Activated B cell treated with CpG ODN at 0.5 μM for 24 hours (primary cell): ENCODE measurements at regions not wholly inside any gene's neighbourhood (a gene's known extent, or its start where the extent isn't known, plus 50 kb on each side); places are given as distances from the start of the nearest gene placed in this dataset.
"Not testable (repeated sequence)": the region's sequence is repeated elsewhere in the genome, so short reads cannot be mapped to it uniquely, and the experiment has no call there.

ENCODE experiments used
- ATAC-seq: fragments of 200-7000 bp; cut with Tn5 transposase; one replicate; pipeline ENCODE4 v1.10.0; 2021; ENCODE audit warnings: low read depth, mild to moderate bottlenecking, moderate library complexity
- CTCF ChIA-PET: fragments of 350-600 bp; sonication (Branson Sonifier 250); formaldehyde crosslinking; loops from one replicate; lab custom pipeline; 2021; ENCODE audit warnings: antibody characterized with exemption; lab: Charles Lee
- POLR2A ChIA-PET: fragments of 350-600 bp; sonication (Branson Sonifier 250); formaldehyde crosslinking; loops from one replicate; lab custom pipeline; 2021; ENCODE audit warnings: antibody characterized with exemption; lab: Charles Lee
- DNase-seq: peaks from one replicate; pipeline ENCODE4 v3.0.0; 2022
- H3K27ac Mint-ChIP-seq: one replicate; pipeline ENCODE4 v1.8.0; 2020; ENCODE audit warnings: mixed read lengths
- H3K27me3 Mint-ChIP-seq: one replicate; pipeline ENCODE4 v1.8.0; 2021; ENCODE audit warnings: mixed read lengths
- H3K36me3 Mint-ChIP-seq: one replicate; pipeline ENCODE4 v1.8.0; 2021; ENCODE audit warnings: low read depth, mixed read lengths
- H3K4me1 Mint-ChIP-seq: one replicate; pipeline ENCODE4 v1.8.0; 2021; ENCODE audit warnings: mixed read lengths
- H3K4me3 Mint-ChIP-seq: one replicate; pipeline ENCODE4 v1.8.0; 2020; ENCODE audit warnings: mild to moderate bottlenecking, mixed read lengths
- H3K9me3 Mint-ChIP-seq: one replicate; pipeline ENCODE4 v1.8.0; 2020; ENCODE audit warnings: mixed read lengths
- CTCF ChIP-seq: fragments of 200-600 bp; IDR thresholded peaks from one replicate; pipeline ENCODE4 v1.8.0; 2022; ENCODE audit warnings: antibody characterized with exemption, mild to moderate bottlenecking
- intact Hi-C: fragments of 100-400 bp; cut with micrococcal nuclease; formaldehyde crosslinking; loops from one replicate; pipeline ENCODE4 v1.15.1; 2024

GRCh38 chr10:33858326-33858725 lies 523.9 kb upstream of the NRP1 start:
- Mint-ChIP-seq H3K36me3 (no peaks in the 10 kb centered on the region), H3K27ac (no peak overlapping the region), H3K27me3 (no peaks in the 10 kb centered on the region), H3K9me3 (peaks cover 2% of the 10 kb centered on the region), H3K4me1 (no peaks in the 10 kb centered on the region), H3K4me3 (no peak overlapping the region)
- DNase-seq (no peak), ATAC-seq (no peak)
- intact Hi-C loops: no loop called here
- no peak for TF ChIP-seq CTCF
- CTCF ChIA-PET: no interaction called here
- POLR2A ChIA-PET: no interaction called here

GRCh38 chr10:33853221-33853620 lies 518.8 kb upstream of the NRP1 start:
- POLR2A ChIA-PET, H3K4me1 Mint-ChIP-seq, intact Hi-C loops, H3K27me3 Mint-ChIP-seq, H3K36me3 Mint-ChIP-seq, H3K4me3 Mint-ChIP-seq, H3K9me3 Mint-ChIP-seq, H3K27ac Mint-ChIP-seq, ATAC-seq, CTCF ChIA-PET, DNase-seq: not testable (repeated sequence)

- CTCF ChIA-PET: no interaction called here
- H3K36me3 Mint-ChIP-seq: no peaks in the 10 kb centered on the region
- H3K4me3 Mint-ChIP-seq: no peak overlapping the region
- H3K27ac Mint-ChIP-seq: no peak overlapping the region
- POLR2A ChIA-PET: no interaction called here
- no peak for DNase-seq
- TF ChIP-seq CTCF: no peak
- H3K27me3 Mint-ChIP-seq: no peaks in the 10 kb centered on the region
- intact Hi-C loops: no loop called here
- no peaks in the 10 kb centered on the region for H3K4me1 Mint-ChIP-seq
- no peak for ATAC-seq
- H3K9me3 Mint-ChIP-seq: peaks cover 24% of the 10 kb centered on the region
Observed at GRCh38 chr10:33843379-33843778, 508.9 kb upstream of the NRP1 start.

DNA sequence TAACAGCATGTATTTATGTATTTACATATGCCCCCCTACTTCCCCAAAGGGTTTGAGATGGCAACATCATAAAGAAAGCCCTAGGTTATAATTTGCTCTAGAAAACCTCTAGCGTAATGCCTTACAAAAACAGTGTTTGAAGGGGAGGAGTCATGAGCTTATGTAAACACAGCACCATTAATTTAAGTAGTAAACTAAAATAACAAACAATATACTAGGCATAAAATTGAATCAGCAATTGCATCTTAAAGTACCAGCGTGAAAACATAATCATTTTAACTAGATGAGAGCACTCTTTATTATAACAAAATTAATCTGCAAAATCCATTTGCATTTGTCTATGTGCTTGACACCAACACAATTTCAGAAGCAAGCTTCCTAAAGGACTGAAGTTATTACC lies 507.2 kb upstream of the NRP1 start:
- no peaks in the 10 kb centered on the region for H3K36me3 Mint-ChIP-seq
- TF ChIP-seq CTCF: no peak
- ATAC-seq (no peak), DNase-seq (no peak)
- H3K4me1 Mint-ChIP-seq: no peaks in the 10 kb centered on the region
- H3K27me3 Mint-ChIP-seq: no peaks in the 10 kb centered on the region
- H3K27ac Mint-ChIP-seq: no peak overlapping the region
- peaks cover 17% of the 10 kb centered on the region for H3K9me3 Mint-ChIP-seq
- ChIA-PET POLR2A (no interaction called here), CTCF (no interaction called here)
- H3K4me3 Mint-ChIP-seq: no peak overlapping the region
- intact Hi-C loops: no loop called here

- Mint-ChIP-seq H3K4me3 (no peak overlapping the region), H3K4me1 (no peaks in the 10 kb centered on the region), H3K9me3 (peaks cover 9% of the 10 kb centered on the region), H3K27me3 (no peaks in the 10 kb centered on the region), H3K36me3 (no peaks in the 10 kb centered on the region), H3K27ac (no peak overlapping the region)
- ATAC-seq (no peak), DNase-seq (no peak)
- intact Hi-C loops: no loop called here
- CTCF ChIA-PET: no interaction called here
- no peak for TF ChIP-seq CTCF
- POLR2A ChIA-PET: no interaction called here
Observed at GRCh38 chr10:33838731-33839130, 504.3 kb upstream of the NRP1 start.

GRCh38 chr10:33837736-33838135 lies 503.3 kb upstream of the NRP1 start:
- Mint-ChIP-seq H3K36me3 (no peaks in the 10 kb centered on the region), H3K9me3 (no peaks in the 10 kb centered on the region), H3K27ac (no peak overlapping the region), H3K27me3 (no peaks in the 10 kb centered on the region), H3K4me1 (no peaks in the 10 kb centered on the region), H3K4me3 (no peak overlapping the region)
- DNase-seq (no peak), ATAC-seq (no peak)
- POLR2A ChIA-PET: no interaction called here
- CTCF ChIA-PET: no interaction called here
- TF ChIP-seq CTCF: no peak
- intact Hi-C loops: no loop called here
